GM21717 (cell line): ENCODE measurements at regions not wholly inside any gene's neighbourhood (a gene's known extent, or its start where the extent isn't known, plus 50 kb on each side); places are given as distances from the start of the nearest gene placed in this dataset.

Experiments used
- ATAC-seq: cut with Tn5 transposase; IDR thresholded peaks from one replicate; pipeline ENCODE4 v1.9.1; 2021; ENCODE audit warnings: mild to moderate bottlenecking, moderate library complexity; ENCODE audit not compliant: unreplicated experiment

DNA sequence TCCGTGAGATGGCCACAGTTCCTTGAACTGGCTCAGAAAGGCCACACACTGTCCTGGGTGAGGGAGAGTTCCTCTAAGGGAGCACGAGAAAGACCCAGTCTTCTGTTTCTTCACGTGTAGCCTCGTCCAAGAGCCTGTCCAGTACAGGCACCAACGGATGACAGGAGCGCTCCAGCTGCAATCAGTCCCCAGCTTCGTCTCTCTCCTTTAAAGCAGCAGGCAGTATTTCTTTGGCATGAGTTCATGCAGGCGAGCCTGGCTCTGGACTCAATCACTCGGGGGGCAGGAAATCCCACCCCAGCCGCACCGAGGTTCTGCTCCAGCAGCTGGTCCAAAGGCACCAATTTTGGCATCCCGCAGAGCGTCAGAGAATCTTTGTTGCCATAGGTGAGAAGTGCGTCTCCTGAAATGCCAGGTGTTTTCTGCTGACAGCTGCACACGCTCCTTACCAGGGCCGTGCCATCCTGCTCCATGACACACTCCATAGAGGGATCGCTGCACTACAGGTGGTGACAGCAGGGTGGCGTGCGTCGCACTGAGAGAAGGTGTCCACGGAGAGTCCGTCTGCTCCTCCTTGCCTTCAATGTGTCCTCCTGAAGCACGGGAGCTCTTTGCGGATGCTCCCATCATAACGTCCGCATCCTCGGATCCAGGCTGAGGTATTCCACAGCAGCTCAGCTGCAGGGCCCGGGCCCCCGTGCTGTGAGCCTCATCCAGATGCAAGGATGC is 59.6 kb upstream of the AFDN start:
- no peak for ATAC-seq

DNA sequence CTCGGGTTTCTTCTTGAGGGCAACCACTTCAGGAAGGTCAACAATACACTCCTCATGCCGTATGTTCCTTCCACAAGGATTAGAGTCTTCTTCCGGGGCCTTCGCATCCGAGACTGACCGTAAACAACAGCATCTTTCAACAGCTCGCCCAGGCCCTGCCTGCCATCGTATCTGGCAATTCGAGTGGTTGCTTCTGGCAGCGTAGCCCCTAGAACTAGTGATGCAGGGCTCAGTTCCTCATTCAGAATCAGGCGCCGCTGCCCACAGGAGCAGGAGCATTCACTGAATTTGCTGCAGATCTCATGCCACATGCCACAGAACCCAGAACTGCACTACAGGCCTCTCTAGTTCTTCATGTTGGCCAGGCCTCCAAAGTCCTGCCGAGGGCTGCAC is 59.0 kb upstream of the AFDN start:
- ATAC-seq: no peak

DNA sequence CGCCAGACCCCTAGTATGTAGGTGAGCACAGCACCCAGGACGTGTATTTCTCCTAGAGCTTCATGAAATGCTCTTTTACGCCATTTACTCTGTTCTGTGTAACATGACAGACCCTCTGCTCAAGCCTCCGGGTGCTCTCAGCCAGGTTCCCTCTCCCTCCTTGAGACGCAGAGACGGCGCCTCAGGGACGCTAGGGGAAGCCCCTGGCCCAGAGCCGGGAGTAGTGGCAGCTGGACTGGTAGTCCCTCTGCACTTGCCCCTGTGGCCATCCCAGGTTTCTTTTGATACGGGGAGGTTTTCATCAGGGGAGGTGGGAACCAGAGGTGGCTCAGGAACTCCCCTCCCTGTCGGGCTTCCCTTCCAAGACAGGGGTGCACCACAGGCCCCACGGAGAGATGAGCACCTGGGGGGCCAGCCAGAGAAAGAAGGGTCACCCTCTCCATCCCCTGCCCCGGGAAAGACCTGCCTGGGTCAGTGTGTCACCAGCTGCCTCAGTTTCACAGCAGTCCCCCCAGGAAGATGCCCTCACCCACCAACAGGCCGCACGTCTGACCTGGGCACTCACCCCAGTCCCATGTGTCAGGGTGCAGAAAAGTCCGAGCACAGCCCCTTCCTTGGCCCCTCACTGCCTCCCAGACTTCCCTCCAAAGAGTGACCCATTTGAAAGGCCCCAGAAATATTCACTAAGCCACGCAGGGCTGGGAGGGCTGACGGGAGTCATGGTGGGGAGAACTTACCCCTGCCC is 58.1 kb upstream of the AFDN start:
- no peak for ATAC-seq

DNA sequence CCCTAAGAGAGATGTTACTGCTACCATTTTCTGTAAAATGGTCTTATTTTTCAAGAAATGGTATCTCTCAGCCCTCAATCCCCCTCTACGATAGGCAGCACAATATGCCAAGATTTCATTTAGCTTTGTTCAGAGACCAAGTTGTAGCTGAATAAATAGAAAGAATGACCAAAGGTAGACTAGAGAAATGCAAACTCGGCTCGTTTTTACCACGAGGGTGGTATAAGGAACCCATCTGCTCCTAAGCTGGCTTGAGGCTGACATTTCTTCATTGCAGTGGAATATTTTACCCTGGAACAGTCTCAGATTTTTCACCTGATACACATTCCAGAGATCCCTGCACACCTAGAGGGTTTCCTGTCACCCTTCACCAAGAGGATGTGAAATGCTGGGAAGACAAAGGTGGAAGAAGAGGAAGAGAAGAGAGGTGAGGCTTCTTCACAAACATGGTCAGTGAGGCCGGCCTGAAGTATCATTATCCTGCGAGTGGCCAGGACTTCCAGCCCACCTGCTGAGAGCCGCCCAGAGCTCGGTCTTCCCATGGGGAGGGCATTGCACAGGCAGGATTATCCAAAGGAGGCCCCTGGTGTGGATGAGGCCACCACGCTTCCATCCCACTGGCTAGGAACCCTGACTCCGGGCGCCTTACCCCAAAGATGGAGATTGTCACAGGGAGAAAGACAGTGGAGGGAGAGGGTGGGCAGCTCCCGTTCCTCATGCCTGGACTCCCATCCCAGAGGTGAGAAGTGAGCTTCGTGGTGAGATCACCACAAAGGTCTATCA is 57.1 kb upstream of the AFDN start:
- no peak for ATAC-seq

DNA sequence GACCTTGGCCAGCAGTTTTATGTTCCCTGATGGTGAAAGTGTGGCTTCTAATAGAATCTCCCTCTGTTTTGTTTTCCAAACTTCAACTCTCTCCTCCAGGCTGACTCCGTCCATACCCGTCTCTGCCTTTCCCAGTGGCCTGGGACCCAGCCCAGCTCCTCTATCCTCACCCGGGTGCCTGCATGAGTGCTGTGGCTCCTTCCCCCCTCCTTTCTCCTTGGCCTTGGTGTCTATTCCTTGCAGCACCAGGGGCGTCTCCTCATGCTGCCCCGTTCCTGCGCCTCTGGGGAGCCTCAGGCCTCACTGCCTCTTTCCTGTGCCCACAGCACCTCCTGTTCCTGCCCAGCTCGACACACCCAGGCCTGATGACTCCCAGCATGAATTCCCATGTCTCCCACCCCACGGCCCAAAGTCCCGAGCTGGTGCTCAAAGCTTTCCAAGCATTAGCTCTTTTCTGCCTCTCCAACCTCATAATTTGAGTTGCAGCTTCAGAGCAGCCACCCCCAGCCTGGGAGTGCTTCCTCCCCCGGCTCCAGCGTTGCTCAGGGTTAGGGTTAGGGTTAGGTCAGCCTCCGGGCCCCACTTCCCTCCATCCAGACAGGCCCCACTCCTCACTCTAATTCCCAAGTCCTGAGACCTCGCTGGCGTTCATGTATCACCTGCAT is 56.3 kb upstream of the AFDN start:
- ATAC-seq: no peak

DNA sequence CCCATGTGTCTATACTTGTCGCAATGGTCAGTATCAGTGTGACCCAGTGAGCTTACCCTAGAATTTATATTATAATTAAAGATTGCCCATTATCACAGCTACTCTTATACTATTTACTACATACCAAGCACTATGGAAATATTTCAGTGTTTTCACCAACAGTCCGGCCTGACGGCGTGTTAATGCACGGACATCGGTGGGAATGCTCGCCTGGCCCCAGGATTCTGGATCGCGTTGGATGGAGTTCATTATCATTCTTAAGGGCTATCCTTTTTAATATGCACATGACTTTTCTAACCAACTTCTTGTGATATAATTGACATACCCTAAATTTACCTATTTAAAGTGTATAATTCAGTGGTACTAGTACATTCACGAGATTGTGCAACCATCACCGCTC is 51.8 kb upstream of the AFDN start:
- no peak for ATAC-seq

DNA sequence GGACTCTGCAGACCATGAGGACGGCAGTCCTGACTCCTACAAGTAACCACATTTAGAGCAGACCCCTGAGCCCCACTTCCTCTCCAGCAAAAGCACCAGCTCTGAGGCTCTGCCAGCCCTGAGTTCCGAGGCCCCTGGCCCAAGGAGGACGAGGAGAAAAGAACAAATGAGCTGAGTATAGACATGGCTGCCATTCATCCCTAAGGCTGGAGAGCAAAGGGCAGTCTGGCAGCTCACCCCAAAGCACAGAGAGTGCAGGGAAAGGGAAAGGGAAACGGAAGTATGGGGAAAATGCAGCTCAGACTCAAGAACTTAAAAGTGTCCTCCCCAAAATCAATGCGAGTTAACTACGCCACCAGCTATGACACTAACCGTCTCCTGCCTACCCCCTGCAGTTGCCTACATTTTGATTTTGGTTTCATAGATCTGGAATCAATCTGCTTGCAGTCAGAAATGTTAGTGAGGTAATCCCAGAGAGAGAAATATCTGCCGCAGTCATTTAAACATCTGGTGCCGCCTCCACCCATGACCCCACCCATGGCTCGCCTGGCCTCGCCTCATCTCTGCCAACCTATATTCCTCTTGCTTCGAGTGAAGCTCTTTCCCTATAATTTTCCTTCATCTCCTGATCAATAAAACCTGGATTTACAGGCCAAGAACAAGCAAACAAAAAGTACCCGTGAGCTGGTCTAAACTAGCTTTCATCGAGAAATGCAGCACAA is 49.6 kb upstream of the AFDN start:
- no peak for ATAC-seq
